PC-9 (cell line): ENCODE measurements at regions not wholly inside any gene's neighbourhood (a gene's known extent, or its start where the extent isn't known, plus 50 kb on each side); places are given as distances from the start of the nearest gene placed in this dataset. TPM values are rescaled to one million over a fixed set of nuclear protein-coding genes. Genes with fewer than 3 reads are reported as not detected.
A peak's percentile ranks its signal among the peaks of the same experiment; 100 is the strongest.

ENCODE experiments used
- BruUV-seq: library from RNA; stranded (reverse); fragments of 400-500 nt; replicated peaks from 2 replicates; lab custom pipeline; 2021; lab: Mats Ljungman, UMichigan
- CTCF ChIA-PET: fragments of 300-600 bp; sonication (Branson Sonifier 250); formaldehyde crosslinking; loops from one replicate; lab custom pipeline; 2022; ENCODE audit warnings: antibody characterized with exemption; lab: Charles Lee
- POLR2A ChIA-PET: fragments of 300-600 bp; sonication (Branson Sonifier 250); formaldehyde crosslinking; loops from one replicate; lab custom pipeline; 2022; ENCODE audit warnings: antibody characterized with exemption; ENCODE audit not compliant: unreplicated experiment; lab: Charles Lee
- DNase-seq, 2 experiments: peaks; one replicate each; pipeline versions ENCODE4 v3.0.0 to v3.0.0-alpha.2; 2015 to 2022; ENCODE audit warnings: mixed read lengths in 1 of 2
- H2AFZ ChIP-seq: fragments of 200-600 bp; sonication (generic); 2 replicates; pipeline ENCODE4 v1.8.1; 2017; ENCODE audit warnings: antibody characterized with exemption
- H3F3A ChIP-seq: fragments of 200-600 bp; sonication (generic); 2 replicates; pipeline ENCODE4 v1.8.1; 2017; ENCODE audit warnings: antibody characterized with exemption, mild to moderate bottlenecking, low read depth; ENCODE audit not compliant: insufficient read depth
- H3K27ac ChIP-seq: fragments of 200-600 bp; sonication (generic); 2 replicates; pipeline ENCODE4 v1.6.1; 2016; ENCODE audit warnings: mixed run types
- H3K27me3 ChIP-seq: fragments of 200-600 bp; sonication (generic); 2 replicates; pipeline ENCODE4 v1.6.1; 2016; ENCODE audit warnings: low read depth, mixed run types; ENCODE audit not compliant: insufficient read depth
- H3K36me3 ChIP-seq: fragments of 200-600 bp; sonication (generic); 2 replicates; pipeline ENCODE4 v1.6.1; 2016; ENCODE audit warnings: low read depth, mixed run types
- H3K4me1 ChIP-seq: fragments of 200-600 bp; sonication (generic); replicated peaks from 2 replicates; pipeline ENCODE4 v1.6.1; 2016; ENCODE audit warnings: mixed run types; ENCODE audit not compliant: insufficient read depth
- H3K4me2 ChIP-seq: fragments of 200-600 bp; sonication (generic); 2 replicates; pipeline ENCODE4 v1.6.1; 2017; ENCODE audit warnings: mixed run types
- H3K4me3 ChIP-seq: fragments of 200-600 bp; sonication (generic); 2 replicates; pipeline ENCODE4 v1.6.1; 2016; ENCODE audit warnings: mixed run types
- H3K79me2 ChIP-seq: fragments of 200-600 bp; sonication (generic); 2 replicates; pipeline ENCODE4 v1.6.1; 2017; ENCODE audit warnings: low read depth, mixed run types
- H3K9me2 ChIP-seq: fragments of 200-600 bp; sonication (generic); 2 replicates; pipeline ENCODE4 v1.8.1; 2017; ENCODE audit warnings: mild to moderate bottlenecking; ENCODE audit not compliant: insufficient read depth
- H3K9me3 ChIP-seq: fragments of 200-600 bp; sonication (generic); 2 replicates; pipeline ENCODE4 v1.8.1; 2016; ENCODE audit warnings: low read depth; ENCODE audit not compliant: insufficient read depth
- H4K20me1 ChIP-seq: fragments of 200-600 bp; sonication (generic); 2 replicates; pipeline ENCODE4 v1.8.1; 2017; ENCODE audit not compliant: insufficient read depth
- CTCF ChIP-seq: fragments of 200-600 bp; sonication (generic); conservative IDR thresholded peaks from 2 replicates; pipeline ENCODE4 v1.6.1; 2017; ENCODE audit warnings: mixed run types, antibody characterized with exemption, mild to moderate bottlenecking, moderate library complexity
- EZH2 ChIP-seq: fragments of 200-600 bp; sonication (generic); IDR thresholded peaks from 2 replicates; pipeline ENCODE4 v1.8.0; 2017; ENCODE audit warnings: antibody characterized with exemption, low read depth
- intact Hi-C: fragments of 100-400 bp; cut with micrococcal nuclease; formaldehyde crosslinking; loops from one replicate; pipeline ENCODE4 v1.10.0; 2022; ENCODE audit not compliant: unreplicated experiment
- microRNA-seq: library from miRNA; unstranded; fragments of <30 nt; microRNA quantifications from one replicate; pipeline ENCODE4 v1.2.0, GENCODE V29; 2021; ENCODE audit warnings: borderline number of aligned reads, borderline replicate concordance

- Histone ChIP-seq H3K4me2 (peak overlapping the region; percentile 47), H3K79me2 (no peaks in the 10 kb centered on the region), H3K27me3 (no peaks in the 10 kb centered on the region), H3F3A (no peaks in the 10 kb centered on the region), H3K4me1 (peaks cover 16% of the 10 kb centered on the region), H3K27ac (peak overlapping the region; percentile 55), H4K20me1 (no peaks in the 10 kb centered on the region), H3K9me2 (no peaks in the 10 kb centered on the region), H3K4me3 (no peak overlapping the region), H3K36me3 (no peaks in the 10 kb centered on the region), H2AFZ (no peak overlapping the region), H3K9me3 (no peaks in the 10 kb centered on the region)
- TF ChIP-seq CTCF (no peak), EZH2 (no peak)
- intact Hi-C loops: no loop called here
- no TSS peak for BruUV-seq
- ChIA-PET CTCF (no interaction called here), POLR2A (no interaction called here)
- DNase-seq: no peak
Observed at GRCh38 chr4:184968366-184968765, 49.9 kb upstream of the HELT start.

Small RNAs in the stretch of these regions (microRNA-seq; reads per million reads assigned to microRNA genes)
- not detected for gene MIR4455
